ENCODE measurements at regions not wholly inside any gene's neighbourhood (a gene's known extent, or its start where the extent isn't known, plus 50 kb on each side); places are given as distances from the start of the nearest gene placed in this dataset.
A peak's percentile ranks its signal among the peaks of the same experiment; 100 is the strongest.

DNA sequence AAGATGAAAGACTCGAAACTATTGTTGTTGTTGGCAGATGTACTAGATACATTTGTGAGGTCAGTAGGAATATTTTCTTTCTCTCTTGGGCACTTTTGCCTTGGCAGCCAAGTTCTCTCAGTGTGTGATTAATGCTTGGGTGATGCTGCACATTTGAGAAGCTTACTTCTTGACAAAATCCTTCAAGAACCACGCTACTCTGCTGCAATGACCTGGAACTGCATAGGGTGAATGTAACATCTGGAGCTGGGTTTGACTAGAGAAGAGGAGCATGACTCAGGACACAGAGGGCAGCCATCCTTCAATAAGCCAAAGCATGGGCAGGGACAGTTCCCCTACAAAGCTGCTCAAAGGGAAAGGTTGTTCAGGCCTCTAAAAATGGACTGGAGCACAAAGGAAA lies 75.5 kb upstream of the PUM3 start:
- peak; percentile 22 for DNase-seq (ENCODE audit: low spot score)

DNA sequence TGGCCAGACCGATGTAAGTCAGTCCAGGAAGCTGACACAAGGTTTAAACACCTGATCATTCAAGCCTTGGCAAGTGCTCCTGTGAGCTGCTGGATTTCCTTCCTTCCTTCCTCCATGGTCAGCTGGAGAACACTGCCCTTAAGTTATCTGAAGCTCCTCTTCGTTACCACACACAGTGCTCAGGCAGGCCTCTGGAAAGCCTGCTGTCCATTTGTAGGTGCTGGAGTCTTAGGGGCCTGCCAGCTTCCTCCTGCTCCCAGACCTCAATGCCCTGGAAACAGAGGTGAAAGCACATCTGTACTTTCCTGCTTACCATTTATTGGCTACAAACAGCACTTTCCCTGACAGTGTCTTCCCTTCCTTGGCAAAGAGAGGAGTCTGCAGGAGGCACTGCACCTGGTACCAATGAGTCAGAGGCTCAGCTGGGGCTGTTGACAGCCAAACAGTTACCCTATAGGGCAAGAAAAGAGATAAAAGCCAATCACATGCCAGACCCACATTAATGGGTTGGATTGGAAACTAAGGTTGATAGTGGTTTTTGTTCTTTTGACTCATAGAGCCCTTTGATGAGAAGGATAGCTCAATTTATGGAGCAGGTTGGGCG lies 72.6 kb upstream of the PUM3 start:
- DNase-seq (ENCODE audit: low spot score) = no peak

DNA sequence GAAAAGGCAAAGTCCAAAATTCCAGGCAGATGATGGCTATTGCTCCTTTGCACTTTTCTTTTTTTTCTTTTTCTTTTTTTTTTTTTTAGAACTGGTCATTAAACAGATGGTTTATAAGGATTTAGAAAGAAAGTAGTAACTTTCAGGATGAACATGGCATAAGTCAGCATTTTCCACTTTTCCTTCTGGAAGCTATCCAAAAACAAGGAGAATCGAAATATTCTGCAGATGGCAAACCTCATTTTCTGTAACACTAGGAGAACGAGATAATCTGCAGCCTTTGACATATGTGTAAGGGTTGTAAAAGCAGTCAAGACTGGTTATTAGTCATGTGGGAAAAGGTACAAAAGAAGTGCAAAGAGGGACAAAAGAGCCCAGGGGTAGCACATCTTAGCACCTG lies 69.1 kb upstream of the PUM3 start:
- DNase-seq (ENCODE audit: low spot score) = no peak

DNA sequence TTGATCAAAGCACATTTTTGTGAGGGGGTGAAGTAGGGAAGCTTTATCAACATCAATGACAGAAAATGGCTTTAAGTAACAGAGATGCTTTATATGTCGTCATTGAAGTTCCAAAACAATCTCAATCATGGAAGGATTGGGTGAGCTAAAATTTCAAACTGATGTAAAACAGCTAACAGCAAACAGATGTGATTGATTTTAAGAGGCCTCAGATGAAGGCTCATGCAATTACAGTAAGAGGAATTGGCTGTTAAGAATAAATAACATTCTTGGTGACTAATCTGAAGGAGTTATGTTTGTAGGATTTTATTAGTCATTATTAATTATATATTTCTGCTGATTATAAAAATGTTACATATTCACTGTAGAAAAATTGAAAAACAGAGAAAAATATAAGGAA lies 63.5 kb upstream of the PUM3 start:
- DNase-seq (ENCODE audit: low spot score) = no peak

DNA sequence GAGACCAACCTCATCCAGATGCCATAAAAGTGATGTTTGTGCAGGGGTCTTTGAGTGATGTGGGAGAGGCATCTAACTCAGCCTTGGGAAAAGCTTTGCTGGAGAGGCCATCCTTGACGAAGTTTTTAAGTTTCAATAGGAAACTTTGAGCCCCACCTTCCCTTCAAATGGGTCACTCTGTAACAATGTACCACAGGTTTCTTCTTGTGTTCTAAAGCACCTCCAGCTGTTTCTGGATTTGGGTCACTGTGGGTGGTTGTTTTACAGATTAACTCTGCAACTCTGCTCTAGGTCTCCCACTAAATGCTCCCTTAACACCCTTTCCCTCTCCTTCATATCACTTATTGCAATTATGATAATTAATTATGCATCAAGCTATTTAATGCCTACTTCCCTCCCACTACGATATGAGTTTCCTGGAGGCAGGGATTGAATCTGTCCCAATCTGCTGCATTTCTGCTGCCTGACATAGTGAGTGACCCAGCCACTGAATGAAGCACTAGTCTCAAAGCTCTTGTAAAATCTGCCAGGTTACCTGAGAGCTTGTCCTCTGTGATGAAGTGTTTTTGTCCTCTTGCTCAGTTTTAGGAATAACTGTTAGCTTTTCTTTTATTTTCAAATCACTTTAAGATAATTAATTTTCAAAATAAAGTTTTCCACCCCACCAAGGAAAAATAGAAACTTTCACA lies 60.5 kb upstream of the PUM3 start:
- DNase-seq (ENCODE audit: low spot score) = no peak
